GM23338 (cell line): ENCODE measurements at regions not wholly inside any gene's neighbourhood (a gene's known extent, or its start where the extent isn't known, plus 50 kb on each side); places are given as distances from the start of the nearest gene placed in this dataset.

ENCODE experiments used
- ATAC-seq: fragments of 200-7000 bp; cut with Tn5 transposase; 3 replicates; pipeline ENCODE4 v1.9.1; 2020
- DNase-seq: peaks from one replicate; pipeline ENCODE4 v3.0.0-alpha.2; 2015; ENCODE audit warnings: low spot score
- H2AFZ ChIP-seq: fragments of 200-600 bp; sonication (generic); 2 replicates; pipeline ENCODE4 v1.8.0; 2016; ENCODE audit warnings: antibody characterized with exemption, mild to moderate bottlenecking, moderate library complexity
- H3F3A ChIP-seq: fragments of 200-600 bp; sonication (generic); replicated peaks from 2 replicates; pipeline ENCODE4 v1.8.0; 2017; ENCODE audit warnings: antibody characterized with exemption, mixed run types, low read depth
- H3K27ac ChIP-seq: fragments of 200-600 bp; sonication (generic); 2 replicates; pipeline ENCODE4 v1.6.1; 2016; ENCODE audit warnings: low read depth
- H3K27me3 ChIP-seq: fragments of 200-600 bp; sonication (generic); 2 replicates; pipeline ENCODE4 v1.8.0; 2016; ENCODE audit warnings: mild to moderate bottlenecking, mixed run types, moderate library complexity; ENCODE audit not compliant: insufficient read depth
- H3K36me3 ChIP-seq: fragments of 200-600 bp; sonication (generic); 2 replicates; pipeline ENCODE4 v1.8.0; 2016; ENCODE audit warnings: mild to moderate bottlenecking; ENCODE audit not compliant: insufficient read depth
- H3K4me1 ChIP-seq: fragments of 200-600 bp; sonication (generic); 2 replicates; pipeline ENCODE4 v1.8.0; 2016; ENCODE audit warnings: mild to moderate bottlenecking, moderate library complexity; ENCODE audit not compliant: insufficient read depth
- H3K4me2 ChIP-seq: fragments of 200-600 bp; sonication (generic); 2 replicates; pipeline ENCODE4 v1.7.1; 2017; ENCODE audit warnings: mixed run types
- H3K4me3 ChIP-seq: fragments of 200-600 bp; sonication (generic); 2 replicates; pipeline ENCODE4 v1.6.1; 2016; ENCODE audit warnings: mixed run types
- H3K79me2 ChIP-seq: fragments of 200-600 bp; sonication (generic); replicated peaks from 2 replicates; pipeline ENCODE4 v1.8.0; 2017; ENCODE audit warnings: mild to moderate bottlenecking; ENCODE audit not compliant: insufficient read depth
- H3K9me2 ChIP-seq: fragments of 200-600 bp; sonication (generic); 2 replicates; pipeline ENCODE4 v1.8.0; 2017; ENCODE audit not compliant: insufficient read depth
- H4K20me1 ChIP-seq: fragments of 200-600 bp; sonication (generic); replicated peaks from 2 replicates; pipeline ENCODE4 v1.8.0; 2017; ENCODE audit warnings: mild to moderate bottlenecking; ENCODE audit not compliant: insufficient read depth
- H3K27ac Mint-ChIP-seq: 2 replicates; pipeline ENCODE4 v1.8.0; 2020; ENCODE audit warnings: inconsistent platforms, mild to moderate bottlenecking, moderate library complexity, mixed read lengths
- H3K27me3 Mint-ChIP-seq: 3 replicates; pipeline ENCODE4 v1.8.0; 2022; ENCODE audit warnings: low read depth, mild to moderate bottlenecking, moderate library complexity, mixed read lengths, inconsistent platforms; ENCODE audit not compliant: insufficient read depth, poor library complexity
- H3K36me3 Mint-ChIP-seq: 3 replicates; pipeline ENCODE4 v1.8.0; 2021; ENCODE audit warnings: low read depth, mild to moderate bottlenecking, inconsistent platforms, moderate library complexity, mixed read lengths
- H3K4me1 Mint-ChIP-seq: 3 replicates; pipeline ENCODE4 v1.8.0; 2020; ENCODE audit warnings: mild to moderate bottlenecking, inconsistent platforms, mixed read lengths
- H3K4me3 Mint-ChIP-seq: 3 replicates; pipeline ENCODE4 v1.8.0; 2021; ENCODE audit warnings: moderate library complexity, mild to moderate bottlenecking, inconsistent platforms, mixed read lengths
- H3K9me3 Mint-ChIP-seq: 3 replicates; pipeline ENCODE4 v1.8.0; 2020; ENCODE audit warnings: moderate library complexity, mild to moderate bottlenecking, inconsistent platforms, mixed read lengths
- CREB1 ChIP-seq: fragments of 250-450 bp; sonication (Bioruptor Pico); IDR thresholded peaks from 2 replicates; pipeline ENCODE4 v1.5.0; 2020; ENCODE audit warnings: low read depth, mild to moderate bottlenecking, moderate library complexity
- ETS1 ChIP-seq: IDR thresholded peaks from 2 replicates; pipeline ENCODE4 v1.6.1; 2016; ENCODE audit warnings: antibody characterized with exemption
- EZH2 ChIP-seq: fragments of 200-600 bp; sonication (generic); IDR thresholded peaks from one replicate; pipeline ENCODE4 v1.8.0; 2017; ENCODE audit warnings: antibody characterized with exemption, mild to moderate bottlenecking, low read depth; ENCODE audit not compliant: unreplicated experiment
- EZH2phosphoT487 ChIP-seq: fragments of 200-600 bp; sonication (generic); IDR thresholded peaks from one replicate; pipeline ENCODE4 v1.8.1; 2018; ENCODE audit warnings: antibody characterized with exemption; ENCODE audit not compliant: unreplicated experiment
- JUNB ChIP-seq: IDR thresholded peaks from one replicate; pipeline ENCODE4 v1.6.1; 2016; ENCODE audit warnings: antibody characterized with exemption; ENCODE audit not compliant: unreplicated experiment
- NANOG ChIP-seq: IDR thresholded peaks from 2 replicates; pipeline ENCODE4 v1.6.1; 2016; ENCODE audit warnings: antibody characterized with exemption, borderline replicate concordance
- POLR2AphosphoS5 ChIP-seq: IDR thresholded peaks from 2 replicates; pipeline ENCODE4 v1.6.1; 2016; ENCODE audit warnings: antibody characterized with exemption, low read depth
- ZNF114 ChIP-seq: fragments of 250-450 bp; sonication (Bioruptor Pico); IDR thresholded peaks from 2 replicates; pipeline ENCODE4 v1.5.0; 2020; ENCODE audit warnings: mild to moderate bottlenecking, moderate library complexity
- ZNF331 ChIP-seq: fragments of 250-450 bp; sonication (Bioruptor Pico); IDR thresholded peaks from 2 replicates; pipeline ENCODE4 v1.5.0; 2020; ENCODE audit warnings: low read depth, mild to moderate bottlenecking, moderate library complexity
- TF ChIP-seq, protein P1 (sequence below): IDR thresholded peaks from one replicate; pipeline ENCODE4 v1.6.1; 2018; ENCODE audit warnings: antibody characterized with exemption; ENCODE audit not compliant: unreplicated experiment
- TF ChIP-seq, protein P2 (sequence below): fragments of 250-450 bp; sonication (Bioruptor Pico); IDR thresholded peaks from 2 replicates; pipeline ENCODE4 v1.5.0; 2020; ENCODE audit warnings: mild to moderate bottlenecking, moderate library complexity

GRCh38 chr18:29071869-29072268, 894.9 kb upstream of the CDH2 start (continued):
- TF ChIP-seq, protein P1, sequence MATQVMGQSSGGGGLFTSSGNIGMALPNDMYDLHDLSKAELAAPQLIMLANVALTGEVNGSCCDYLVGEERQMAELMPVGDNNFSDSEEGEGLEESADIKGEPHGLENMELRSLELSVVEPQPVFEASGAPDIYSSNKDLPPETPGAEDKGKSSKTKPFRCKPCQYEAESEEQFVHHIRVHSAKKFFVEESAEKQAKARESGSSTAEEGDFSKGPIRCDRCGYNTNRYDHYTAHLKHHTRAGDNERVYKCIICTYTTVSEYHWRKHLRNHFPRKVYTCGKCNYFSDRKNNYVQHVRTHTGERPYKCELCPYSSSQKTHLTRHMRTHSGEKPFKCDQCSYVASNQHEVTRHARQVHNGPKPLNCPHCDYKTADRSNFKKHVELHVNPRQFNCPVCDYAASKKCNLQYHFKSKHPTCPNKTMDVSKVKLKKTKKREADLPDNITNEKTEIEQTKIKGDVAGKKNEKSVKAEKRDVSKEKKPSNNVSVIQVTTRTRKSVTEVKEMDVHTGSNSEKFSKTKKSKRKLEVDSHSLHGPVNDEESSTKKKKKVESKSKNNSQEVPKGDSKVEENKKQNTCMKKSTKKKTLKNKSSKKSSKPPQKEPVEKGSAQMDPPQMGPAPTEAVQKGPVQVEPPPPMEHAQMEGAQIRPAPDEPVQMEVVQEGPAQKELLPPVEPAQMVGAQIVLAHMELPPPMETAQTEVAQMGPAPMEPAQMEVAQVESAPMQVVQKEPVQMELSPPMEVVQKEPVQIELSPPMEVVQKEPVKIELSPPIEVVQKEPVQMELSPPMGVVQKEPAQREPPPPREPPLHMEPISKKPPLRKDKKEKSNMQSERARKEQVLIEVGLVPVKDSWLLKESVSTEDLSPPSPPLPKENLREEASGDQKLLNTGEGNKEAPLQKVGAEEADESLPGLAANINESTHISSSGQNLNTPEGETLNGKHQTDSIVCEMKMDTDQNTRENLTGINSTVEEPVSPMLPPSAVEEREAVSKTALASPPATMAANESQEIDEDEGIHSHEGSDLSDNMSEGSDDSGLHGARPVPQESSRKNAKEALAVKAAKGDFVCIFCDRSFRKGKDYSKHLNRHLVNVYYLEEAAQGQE, result no peak
- TF ChIP-seq EZH2phosphoT487 (no peak), EZH2 (no peak), ZNF331 (CRISPR knock-in tag) (no peak), ZNF114 (CRISPR knock-in tag) (no peak), ETS1 (no peak), CREB1 (no peak), POLR2AphosphoS5 (no peak), NANOG (no peak)

DNA sequence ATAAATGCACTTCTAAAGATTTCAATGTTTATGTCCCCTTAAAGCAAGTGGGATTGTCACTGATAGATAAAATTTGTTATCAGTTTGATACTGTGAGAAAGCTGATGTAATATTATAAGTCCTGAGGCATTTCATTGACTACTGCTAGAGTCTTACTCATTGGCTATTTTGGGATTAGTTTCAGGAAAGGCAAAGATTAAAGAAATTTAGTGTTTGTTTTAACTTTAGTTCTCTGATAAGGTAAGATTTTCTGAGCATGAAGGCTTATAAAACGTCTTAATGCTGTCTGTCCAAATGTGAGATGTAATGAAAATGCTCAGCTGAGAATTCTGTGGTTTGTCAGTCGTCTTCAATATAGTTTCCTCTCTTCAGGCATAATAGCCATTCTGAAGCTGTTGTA, 886.4 kb upstream of the CDH2 start:
- Histone ChIP-seq H3K4me1 (no peaks in the 10 kb centered on the region), H3K36me3 (no peaks in the 10 kb centered on the region), H3K27me3 (no peaks in the 10 kb centered on the region), H3K4me2 (no peak overlapping the region), H3K79me2 (no peaks in the 10 kb centered on the region), H4K20me1 (no peaks in the 10 kb centered on the region), H3K27ac (no peak overlapping the region), H3K4me3 (no peak overlapping the region), H3F3A (no peaks in the 10 kb centered on the region), H2AFZ (peak overlapping the region; percentile 52; the same call in 1 of the 2 replicates), H3K9me2 (no peaks in the 10 kb centered on the region)
- no peak for DNase-seq
- no peak for ATAC-seq
- H3K27ac Mint-ChIP-seq, result no peak overlapping the region
- no peaks in the 10 kb centered on the region for H3K9me3 Mint-ChIP-seq
- peaks cover 2% of the 10 kb centered on the region for H3K27me3 Mint-ChIP-seq
- peaks cover 7% of the 10 kb centered on the region; the same call in 1 of the 3 replicates for H3K4me1 Mint-ChIP-seq
- H3K36me3 Mint-ChIP-seq, result no peaks in the 10 kb centered on the region
- H3K4me3 Mint-ChIP-seq, result no peak overlapping the region
- TF ChIP-seq ETS1 (no peak), POLR2AphosphoS5 (no peak), JUNB (no peak), ZNF114 (CRISPR knock-in tag) (no peak), NANOG (no peak), CREB1 (no peak)
- TF ChIP-seq, protein P2, sequence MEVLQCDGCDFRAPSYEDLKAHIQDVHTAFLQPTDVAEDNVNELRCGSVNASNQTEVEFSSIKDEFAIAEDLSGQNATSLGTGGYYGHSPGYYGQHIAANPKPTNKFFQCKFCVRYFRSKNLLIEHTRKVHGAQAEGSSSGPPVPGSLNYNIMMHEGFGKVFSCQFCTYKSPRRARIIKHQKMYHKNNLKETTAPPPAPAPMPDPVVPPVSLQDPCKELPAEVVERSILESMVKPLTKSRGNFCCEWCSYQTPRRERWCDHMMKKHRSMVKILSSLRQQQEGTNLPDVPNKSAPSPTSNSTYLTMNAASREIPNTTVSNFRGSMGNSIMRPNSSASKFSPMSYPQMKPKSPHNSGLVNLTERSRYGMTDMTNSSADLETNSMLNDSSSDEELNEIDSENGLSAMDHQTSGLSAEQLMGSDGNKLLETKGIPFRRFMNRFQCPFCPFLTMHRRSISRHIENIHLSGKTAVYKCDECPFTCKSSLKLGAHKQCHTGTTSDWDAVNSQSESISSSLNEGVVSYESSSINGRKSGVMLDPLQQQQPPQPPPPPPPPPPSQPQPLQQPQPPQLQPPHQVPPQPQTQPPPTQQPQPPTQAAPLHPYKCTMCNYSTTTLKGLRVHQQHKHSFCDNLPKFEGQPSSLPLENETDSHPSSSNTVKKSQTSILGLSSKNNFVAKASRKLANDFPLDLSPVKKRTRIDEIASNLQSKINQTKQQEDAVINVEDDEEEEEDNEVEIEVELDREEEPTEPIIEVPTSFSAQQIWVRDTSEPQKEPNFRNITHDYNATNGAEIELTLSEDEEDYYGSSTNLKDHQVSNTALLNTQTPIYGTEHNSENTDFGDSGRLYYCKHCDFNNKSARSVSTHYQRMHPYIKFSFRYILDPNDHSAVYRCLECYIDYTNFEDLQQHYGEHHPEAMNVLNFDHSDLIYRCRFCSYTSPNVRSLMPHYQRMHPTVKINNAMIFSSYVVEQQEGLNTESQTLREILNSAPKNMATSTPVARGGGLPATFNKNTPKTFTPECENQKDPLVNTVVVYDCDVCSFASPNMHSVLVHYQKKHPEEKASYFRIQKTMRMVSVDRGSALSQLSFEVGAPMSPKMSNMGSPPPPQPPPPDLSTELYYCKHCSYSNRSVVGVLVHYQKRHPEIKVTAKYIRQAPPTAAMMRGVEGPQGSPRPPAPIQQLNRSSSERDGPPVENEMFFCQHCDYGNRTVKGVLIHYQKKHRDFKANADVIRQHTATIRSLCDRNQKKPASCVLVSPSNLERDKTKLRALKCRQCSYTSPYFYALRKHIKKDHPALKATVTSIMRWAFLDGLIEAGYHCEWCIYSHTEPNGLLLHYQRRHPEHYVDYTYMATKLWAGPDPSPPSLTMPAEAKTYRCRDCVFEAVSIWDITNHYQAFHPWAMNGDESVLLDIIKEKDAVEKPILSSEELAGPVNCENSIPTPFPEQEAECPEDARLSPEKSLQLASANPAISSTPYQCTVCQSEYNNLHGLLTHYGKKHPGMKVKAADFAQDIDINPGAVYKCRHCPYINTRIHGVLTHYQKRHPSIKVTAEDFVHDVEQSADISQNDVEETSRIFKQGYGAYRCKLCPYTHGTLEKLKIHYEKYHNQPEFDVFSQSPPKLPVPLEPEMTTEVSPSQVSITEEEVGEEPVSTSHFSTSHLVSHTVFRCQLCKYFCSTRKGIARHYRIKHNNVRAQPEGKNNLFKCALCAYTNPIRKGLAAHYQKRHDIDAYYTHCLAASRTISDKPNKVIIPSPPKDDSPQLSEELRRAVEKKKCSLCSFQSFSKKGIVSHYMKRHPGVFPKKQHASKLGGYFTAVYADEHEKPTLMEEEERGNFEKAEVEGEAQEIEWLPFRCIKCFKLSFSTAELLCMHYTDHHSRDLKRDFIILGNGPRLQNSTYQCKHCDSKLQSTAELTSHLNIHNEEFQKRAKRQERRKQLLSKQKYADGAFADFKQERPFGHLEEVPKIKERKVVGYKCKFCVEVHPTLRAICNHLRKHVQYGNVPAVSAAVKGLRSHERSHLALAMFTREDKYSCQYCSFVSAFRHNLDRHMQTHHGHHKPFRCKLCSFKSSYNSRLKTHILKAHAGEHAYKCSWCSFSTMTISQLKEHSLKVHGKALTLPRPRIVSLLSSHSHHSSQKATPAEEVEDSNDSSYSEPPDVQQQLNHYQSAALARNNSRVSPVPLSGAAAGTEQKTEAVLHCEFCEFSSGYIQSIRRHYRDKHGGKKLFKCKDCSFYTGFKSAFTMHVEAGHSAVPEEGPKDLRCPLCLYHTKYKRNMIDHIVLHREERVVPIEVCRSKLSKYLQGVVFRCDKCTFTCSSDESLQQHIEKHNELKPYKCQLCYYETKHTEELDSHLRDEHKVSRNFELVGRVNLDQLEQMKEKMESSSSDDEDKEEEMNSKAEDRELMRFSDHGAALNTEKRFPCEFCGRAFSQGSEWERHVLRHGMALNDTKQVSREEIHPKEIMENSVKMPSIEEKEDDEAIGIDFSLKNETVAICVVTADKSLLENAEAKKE, result no peak
